K562 (cell line): ENCODE measurements at regions not wholly inside any gene's neighbourhood (a gene's known extent, or its start where the extent isn't known, plus 50 kb on each side); places are given as distances from the start of the nearest gene placed in this dataset.

ENCODE experiments used
- ATAC-seq: fragments of 200-7000 bp; cut with Tn5 transposase; 3 replicates; pipeline ENCODE4 v1.9.1; 2020; ENCODE audit warnings: moderate library complexity
- BruUV-seq: library from RNA; stranded (reverse); fragments of 400-500 nt; replicated peaks from 2 replicates; lab custom pipeline; 2021; lab: Mats Ljungman, UMichigan
- CTCF ChIA-PET: fragments of 300-600 bp; formaldehyde crosslinking; extraction: SDS; loops from one replicate; lab custom pipeline; 2021; ENCODE audit warnings: low intra/inter-chr PET ratio; lab: Yijun Ruan, JAX
- POLR2A ChIA-PET: fragments of 300-600, 350-650 bp; sonication (Branson Sonifier 250); formaldehyde crosslinking; extraction: SDS; loops from one replicate; lab custom pipeline; 2021; ENCODE audit warnings: antibody characterized with exemption, inconsistent platforms; lab: Yijun Ruan, JAX
- DNase-seq, 4 experiments: peaks; one replicate each; pipeline versions ENCODE4 v3.0.0 to v3.0.0-alpha.2; 2011 to 2018; ENCODE audit warnings: low spot score in 3 of 4, mixed read lengths in 3 of 4; ENCODE audit errors: extremely low read depth in 1 of 4
- FAIRE-seq: peaks from 2 replicates; lab custom pipeline; 2011; peaks lifted over from hg19 to GRCh38; lab: Jason Lieb, UNC
- H2AFZ ChIP-seq: 2 replicates; pipeline ENCODE4 v1.6.0; 2011; ENCODE audit warnings: low read depth, low read length, control low read depth, inconsistent platforms
- H3K27ac ChIP-seq: fragments of 200-600 bp; 3 replicates; pipeline ENCODE4 v1.8.0; 2011; ENCODE audit warnings: low read depth, mild to moderate bottlenecking, control low read depth, inconsistent platforms, low read length, moderate library complexity, mixed read lengths; ENCODE audit errors: extremely low read depth
- H3K27me3 ChIP-seq, 2 experiments: fragments of 300-600 bp in 1 of 2; 2 replicates in 1 of 2; 3 replicates in 1 of 2; pipeline versions ENCODE4 v1.6.0 to v1.8.0; 2011; ENCODE audit warnings: inconsistent platforms in 2 of 2, low read length in 2 of 2, mild to moderate bottlenecking in 1 of 2, mixed read lengths in 1 of 2, moderate library complexity in 1 of 2; ENCODE audit not compliant: control insufficient read depth in 2 of 2, insufficient read depth in 2 of 2
- H3K36me3 ChIP-seq: fragments of 300-600 bp; 3 replicates; pipeline ENCODE4 v1.8.0; 2011; ENCODE audit warnings: mild to moderate bottlenecking, low read length, inconsistent platforms; ENCODE audit not compliant: control insufficient read depth, insufficient read depth
- H3K4me1 ChIP-seq, 2 experiments: fragments of 200-600 bp in 1 of 2; replicated peaks in 1 of 2; 2 replicates in 1 of 2; 3 replicates in 1 of 2; pipeline versions ENCODE4 v1.5.1 to v1.8.0; 2011; ENCODE audit warnings: inconsistent platforms in 2 of 2, low read length in 2 of 2, mild to moderate bottlenecking in 1 of 2, mixed read lengths in 1 of 2, moderate library complexity in 1 of 2; ENCODE audit not compliant: control insufficient read depth in 2 of 2, insufficient read depth in 2 of 2
- H3K4me2 ChIP-seq: 2 replicates; pipeline ENCODE4 v1.6.1; 2011; ENCODE audit warnings: low read length, control low read depth, inconsistent platforms, mixed read lengths; ENCODE audit not compliant: insufficient read depth
- H3K4me3 ChIP-seq: fragments of 200-600 bp; sonication (generic), shearing (Covaris generic); 2 replicates; pipeline ENCODE4 v1.5.1; 2016; ENCODE audit warnings: control low read depth, inconsistent platforms
- H3K79me2 ChIP-seq: fragments of 200-600 bp; 3 replicates; pipeline ENCODE4 v1.8.0; 2011; ENCODE audit warnings: low read length, inconsistent platforms; ENCODE audit not compliant: control insufficient read depth, insufficient read depth
- H3K9ac ChIP-seq, 2 experiments: 2 replicates each; pipeline versions ENCODE4 v1.6.0 to v1.6.1; 2011; ENCODE audit warnings: low read depth in 2 of 2, low read length in 2 of 2, control low read depth in 1 of 2, inconsistent platforms in 1 of 2, mild to moderate bottlenecking in 1 of 2, mixed read lengths in 1 of 2; ENCODE audit not compliant: insufficient read depth in 1 of 2
- H3K9me1 ChIP-seq: one replicate; pipeline ENCODE4 v1.6.0; 2011; ENCODE audit warnings: inconsistent platforms, mild to moderate bottlenecking, low read length, moderate library complexity; ENCODE audit not compliant: control insufficient read depth, insufficient read depth
- H3K9me3 ChIP-seq: replicated peaks from 2 replicates; pipeline ENCODE4 v1.5.1; 2011; ENCODE audit warnings: low read depth, low read length, inconsistent platforms; ENCODE audit not compliant: control insufficient read depth, insufficient read depth
- H4K20me1 ChIP-seq: replicated peaks from 2 replicates; pipeline ENCODE4 v1.6.1; 2011; ENCODE audit warnings: low read length, inconsistent platforms, mixed read lengths; ENCODE audit not compliant: control insufficient read depth, insufficient read depth
- EP400 ChIP-seq: fragments of 450-650 bp; IDR thresholded peaks from 2 replicates; pipeline ENCODE4 v1.6.1; 2017; ENCODE audit warnings: antibody characterized with exemption, mild to moderate bottlenecking, moderate library complexity
- FOXJ3 ChIP-seq: sonication (generic); formaldehyde crosslinking; IDR thresholded peaks from 2 replicates; pipeline ENCODE4 v1.4.0; 2020; ENCODE audit warnings: mild to moderate bottlenecking, missing genetic modification reagents
- GATA2 ChIP-seq: sonication (generic); formaldehyde crosslinking; IDR thresholded peaks from 2 replicates; pipeline ENCODE4 v1.4.0; 2020; ENCODE audit warnings: mild to moderate bottlenecking, missing genetic modification reagents
- HES1 ChIP-seq: fragments of 450-650 bp; IDR thresholded peaks from 2 replicates; pipeline ENCODE4 v1.6.1; 2016; ENCODE audit warnings: low read depth, mild to moderate bottlenecking, moderate library complexity
- IRF2 ChIP-seq: sonication (generic); formaldehyde crosslinking; IDR thresholded peaks from 2 replicates; pipeline ENCODE4 v1.8.1; 2022; ENCODE audit warnings: mild to moderate bottlenecking, missing genetic modification reagents
- MEF2D ChIP-seq: conservative IDR thresholded peaks from 2 replicates; pipeline ENCODE4 v1.6.1; 2016; ENCODE audit warnings: low read depth, missing genetic modification characterization, missing compliant biosample characterization
- MITF ChIP-seq: IDR thresholded peaks from 2 replicates; pipeline ENCODE4 v1.6.1; 2014; ENCODE audit warnings: antibody characterized with exemption
- POLR2H ChIP-seq: IDR thresholded peaks from 2 replicates; pipeline ENCODE4 v1.6.1; 2016; ENCODE audit warnings: missing genetic modification characterization, low read depth, mild to moderate bottlenecking, control low read depth, missing compliant biosample characterization, moderate library complexity
- SIN3A ChIP-seq, 2 experiments: fragments of 150-350 bp in 1 of 2; IDR thresholded peaks; 2 replicates each; pipeline ENCODE4 v1.6.1; 2011 to 2016; ENCODE audit warnings: borderline replicate concordance in 2 of 2, low read depth in 2 of 2, low read length in 2 of 2, mild to moderate bottlenecking in 2 of 2, moderate library complexity in 2 of 2; ENCODE audit not compliant: control insufficient read depth in 1 of 2
- STAT5B ChIP-seq: fragments of 250-450 bp; sonication (Bioruptor Pico); IDR thresholded peaks from 2 replicates; pipeline ENCODE4 v1.8.0; 2021; ENCODE audit warnings: mild to moderate bottlenecking, inconsistent platforms
- ZBTB49 ChIP-seq: sonication (generic); formaldehyde crosslinking; IDR thresholded peaks from 2 replicates; pipeline ENCODE4 v1.8.0; 2022; ENCODE audit warnings: missing genetic modification reagents, mild to moderate bottlenecking, borderline replicate concordance
- ZNF24 ChIP-seq: fragments of 450-650 bp; IDR thresholded peaks from 2 replicates; pipeline ENCODE4 v1.6.1; 2016
- ZNF277 ChIP-seq: fragments of 250-450 bp; sonication (Bioruptor Pico); IDR thresholded peaks from 2 replicates; pipeline ENCODE4 v1.8.0; 2022; ENCODE audit warnings: inconsistent platforms, mild to moderate bottlenecking, moderate library complexity, borderline replicate concordance
- ZNF41 ChIP-seq: fragments of 250-450 bp; sonication (Bioruptor Pico); conservative IDR thresholded peaks from 2 replicates; pipeline ENCODE4 v1.4.0; 2020; ENCODE audit warnings: mild to moderate bottlenecking
- ZNF431 ChIP-seq: sonication (generic); formaldehyde crosslinking; IDR thresholded peaks from 2 replicates; pipeline ENCODE4 v1.8.0; 2022; ENCODE audit warnings: mild to moderate bottlenecking, missing genetic modification reagents
- ZNF445 ChIP-seq: fragments of 250-450 bp; sonication (Bioruptor Pico); IDR thresholded peaks from 2 replicates; pipeline ENCODE4 v1.4.0; 2020; ENCODE audit warnings: low read depth, mild to moderate bottlenecking, moderate library complexity
- ZNF589 ChIP-seq: fragments of 200-800 bp; sonication (Bioruptor generic); IDR thresholded peaks from 2 replicates; pipeline ENCODE4 v1.6.1; 2016; ENCODE audit warnings: low read depth, missing genetic modification characterization, missing compliant biosample characterization
- WGBS: fragments of 100-300 bp; shearing (Covaris generic); methylation state at CpG from one replicate; pipeline ENCODE4 v1.1.6; 2016; ENCODE audit warnings: low coverage, mixed read lengths; ENCODE audit not compliant: insufficient coverage; ENCODE audit errors: missing lambda C conversion rate; 5-methylcytosine and 5-hydroxymethylcytosine counted together
- in situ Hi-C: fragments of 300-500 bp; cut with MboI; formaldehyde crosslinking; loops from 4 replicates; pipeline ENCODE4 v1.15.0; 2018; ENCODE audit warnings: inconsistent platforms, mixed read lengths
- intact Hi-C: fragments of 100-400 bp; cut with micrococcal nuclease; formaldehyde crosslinking; loops from 2 replicates; pipeline ENCODE4 v1.14.2; 2022

- no peak for TF ChIP-seq ZNF589 (CRISPR knock-in tag)
These were observed 123.0 kb upstream of the IGSF21 start (continued) for GRCh38 chr1:17984583-17984982.

GRCh38 chr1:17986156-17986555 lies 121.4 kb upstream of the IGSF21 start:
- Histone ChIP-seq H3K79me2 (no peaks in the 10 kb centered on the region), H2AFZ (no peak overlapping the region), H3K36me3 (no peaks in the 10 kb centered on the region), H3K4me3 (no peak overlapping the region), H3K9me1 (no peaks in the 10 kb centered on the region), H4K20me1 (0 out of 2 replicates have a peak, but pooled peaks cover 7% of the 10 kb centered on the region), H3K9ac (no peak overlapping the region), H3K27me3 (no peaks in the 10 kb centered on the region; a peak in 1 of 5 replicates), H3K4me1 (no peaks in the 10 kb centered on the region), H3K4me2 (no peak overlapping the region), H3K9me3 (no peaks in the 10 kb centered on the region), H3K27ac (no peak overlapping the region)
- WGBS: 0% methylated on average over 9 of the region's 9 CpGs
- BruUV-seq: no TSS peak
- DNase-seq (no peak), FAIRE-seq (no peak), ATAC-seq (no peak)
- CTCF ChIA-PET: no interaction called here
- intact Hi-C loops: loop anchor here (10.0 kb wide), 1 partner anchor 119 kb away; the partner anchor contains the start of gene IGSF21
- POLR2A ChIA-PET: no interaction called here
- in situ Hi-C loops: no loop called here
- TF ChIP-seq ZNF24 (no peak), SIN3A (IDR thresholded peaks at IDR 0.05; ENCODE audit: borderline replicate concordance in 2 of 2, control insufficient read depth in 1 of 2, low read depth in 2 of 2, low read length in 2 of 2) (no peak), POLR2H (no peak), ZBTB49 (CRISPR knock-in tag) (no peak), MITF (no peak), ZNF41 (CRISPR knock-in tag) (no peak), GATA2 (CRISPR knock-in tag) (no peak), ZNF277 (no peak), IRF2 (CRISPR knock-in tag) (no peak), HES1 (no peak), EP400 (no peak), STAT5B (CRISPR knock-in tag) (no peak), ZNF445 (no peak), MEF2D (tag) (no peak), FOXJ3 (CRISPR knock-in tag) (no peak), ZNF431 (CRISPR knock-in tag) (no peak)
